Peyer's patch (tissue), 4 donors: ENCODE measurements at regions not wholly inside any gene's neighbourhood (a gene's known extent, or its start where the extent isn't known, plus 50 kb on each side); places are given as distances from the start of the nearest gene placed in this dataset.

Source experiments
- DNase-seq, 3 donors: peaks; one replicate each; pipeline ENCODE4 v3.0.0-alpha.2; 2017 to 2019
- H3K27ac ChIP-seq, 4 donors: fragments of 200-600 bp; sonication (generic); one replicate each; pipeline ENCODE4 v1.5.1; 2016 to 2019
- H3K27me3 ChIP-seq, 2 donors: fragments of 200-600 bp; sonication (generic); one replicate each; pipeline ENCODE4 v1.5.1; 2019
- H3K36me3 ChIP-seq, 3 donors: fragments of 200-600 bp; sonication (generic); one replicate each; pipeline ENCODE4 v1.5.1; 2016 to 2019
- H3K4me1 ChIP-seq, 4 donors: fragments of 200-600 bp; sonication (generic); one replicate each; pipeline ENCODE4 v1.5.1; 2016 to 2019
- H3K4me3 ChIP-seq, 4 donors: fragments of 200-600 bp; sonication (generic); 1 replicate in 3 of 4; 2 replicates in 1 of 4; pipeline ENCODE4 v1.5.1; 2016 to 2019; ENCODE audit warnings: mild to moderate bottlenecking in 1 of 4
- H3K9me3 ChIP-seq, 4 donors: fragments of 200-600 bp; sonication (generic); one replicate each; pipeline ENCODE4 v1.5.1; 2016 to 2019; ENCODE audit warnings: mild to moderate bottlenecking in 1 of 4
- POLR2A ChIP-seq, 2 donors: fragments of 450-650 bp; IDR thresholded peaks; one replicate each; pipeline ENCODE4 v1.5.1; 2017; ENCODE audit warnings: antibody characterized with exemption in 2 of 2, mild to moderate bottlenecking in 2 of 2, moderate library complexity in 2 of 2
- TF ChIP-seq, protein P1 (sequence below), 6 experiments: fragments of 450-650 bp in 4 of 6; fragments of 200-600 bp in 2 of 6; sonication (generic) in 1 of 6; IDR thresholded peaks; one replicate each; pipeline ENCODE4 v1.5.1; 2017 to 2019; ENCODE audit warnings: antibody characterized with exemption in 6 of 6, mild to moderate bottlenecking in 3 of 6, moderate library complexity in 1 of 6

DNA sequence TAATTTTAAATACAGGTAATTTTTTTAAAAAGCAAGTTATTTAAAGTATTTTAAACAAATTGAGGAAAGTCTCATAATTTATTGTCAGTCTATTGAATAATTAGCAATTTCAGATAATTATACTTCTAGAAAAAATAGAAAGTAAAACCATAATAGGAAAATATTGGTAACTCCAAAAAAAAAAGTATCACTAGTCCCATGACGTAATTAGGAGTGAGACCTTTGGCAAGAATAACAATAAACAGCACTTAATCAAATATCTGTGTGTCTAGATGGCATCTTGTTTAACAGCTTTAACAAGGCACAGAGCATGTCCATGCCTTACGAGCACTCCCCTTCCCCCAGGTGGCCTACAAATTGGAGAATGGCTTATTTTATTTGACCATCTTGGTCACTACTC, 1683.6 kb upstream of the AGA start:
- TF ChIP-seq, protein P1, sequence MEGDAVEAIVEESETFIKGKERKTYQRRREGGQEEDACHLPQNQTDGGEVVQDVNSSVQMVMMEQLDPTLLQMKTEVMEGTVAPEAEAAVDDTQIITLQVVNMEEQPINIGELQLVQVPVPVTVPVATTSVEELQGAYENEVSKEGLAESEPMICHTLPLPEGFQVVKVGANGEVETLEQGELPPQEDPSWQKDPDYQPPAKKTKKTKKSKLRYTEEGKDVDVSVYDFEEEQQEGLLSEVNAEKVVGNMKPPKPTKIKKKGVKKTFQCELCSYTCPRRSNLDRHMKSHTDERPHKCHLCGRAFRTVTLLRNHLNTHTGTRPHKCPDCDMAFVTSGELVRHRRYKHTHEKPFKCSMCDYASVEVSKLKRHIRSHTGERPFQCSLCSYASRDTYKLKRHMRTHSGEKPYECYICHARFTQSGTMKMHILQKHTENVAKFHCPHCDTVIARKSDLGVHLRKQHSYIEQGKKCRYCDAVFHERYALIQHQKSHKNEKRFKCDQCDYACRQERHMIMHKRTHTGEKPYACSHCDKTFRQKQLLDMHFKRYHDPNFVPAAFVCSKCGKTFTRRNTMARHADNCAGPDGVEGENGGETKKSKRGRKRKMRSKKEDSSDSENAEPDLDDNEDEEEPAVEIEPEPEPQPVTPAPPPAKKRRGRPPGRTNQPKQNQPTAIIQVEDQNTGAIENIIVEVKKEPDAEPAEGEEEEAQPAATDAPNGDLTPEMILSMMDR (IDR thresholded peaks at IDR 0.05), result no peak
- no peak for TF ChIP-seq POLR2A (IDR thresholded peaks at IDR 0.05)
- Histone ChIP-seq H3K27me3 (no peaks in the 10 kb centered on the region), H3K36me3 (no peaks in the 10 kb centered on the region), H3K27ac (no peak overlapping the region), H3K9me3 (no peaks in the 10 kb centered on the region), H3K4me1 (no peaks in the 10 kb centered on the region), H3K4me3 (no peak overlapping the region)
- no peak for DNase-seq

DNA sequence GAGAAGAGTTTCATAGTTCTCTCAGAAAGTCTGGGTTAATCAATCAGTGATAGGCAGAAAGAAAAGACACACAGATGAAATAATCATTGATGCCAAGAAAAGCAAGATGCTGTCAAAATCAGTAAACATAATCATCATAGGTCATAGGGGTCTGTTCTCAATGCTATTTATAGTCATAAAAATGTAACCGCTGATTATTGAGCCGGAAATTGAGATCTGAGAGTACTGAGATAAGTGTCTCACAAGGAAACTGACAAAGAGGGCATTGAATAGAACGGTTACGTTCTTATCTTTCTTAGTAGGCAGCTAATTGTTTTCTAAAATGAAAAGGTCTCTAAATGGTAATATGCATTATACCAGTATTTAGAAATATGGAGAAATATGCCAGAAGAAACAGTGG, 1686.1 kb upstream of the AGA start:
- Histone ChIP-seq H3K4me3 (no peak overlapping the region), H3K4me1 (no peaks in the 10 kb centered on the region), H3K36me3 (no peaks in the 10 kb centered on the region), H3K9me3 (no peaks in the 10 kb centered on the region), H3K27ac (no peak overlapping the region), H3K27me3 (no peaks in the 10 kb centered on the region)
- DNase-seq, result no peak
- TF ChIP-seq POLR2A (IDR thresholded peaks at IDR 0.05), result no peak
- TF ChIP-seq, protein P1 (IDR thresholded peaks at IDR 0.05), result no peak

DNA sequence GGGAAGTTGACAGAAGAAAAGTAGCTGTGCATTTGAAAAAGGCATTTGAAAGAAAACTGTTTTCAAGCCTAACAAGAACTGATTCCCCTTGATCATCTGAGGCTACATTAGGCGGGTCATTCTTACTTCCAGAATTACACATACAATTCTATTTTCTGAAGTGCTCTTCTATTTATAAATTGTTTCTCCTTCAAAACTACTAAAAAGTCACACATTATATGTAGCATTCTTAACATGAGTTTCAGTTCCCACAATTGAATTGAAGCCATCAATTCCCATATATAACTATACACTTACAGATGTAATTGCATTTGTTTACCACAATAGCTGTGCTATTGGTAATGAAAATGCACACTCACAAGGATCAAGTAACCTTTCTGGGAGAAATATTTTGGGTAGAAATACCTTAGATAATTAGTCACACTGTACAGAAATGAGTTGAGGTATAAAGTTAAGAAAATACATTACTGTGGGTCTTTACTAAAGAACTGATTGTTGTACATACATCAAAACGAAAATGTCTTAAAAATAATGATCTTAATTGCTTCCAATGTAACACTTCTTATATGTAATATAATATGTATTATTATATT, 1688.0 kb upstream of the AGA start:
- Histone ChIP-seq H3K9me3 (no peaks in the 10 kb centered on the region), H3K36me3 (no peaks in the 10 kb centered on the region), H3K27ac (no peak overlapping the region), H3K4me3 (no peak overlapping the region), H3K4me1 (no peaks in the 10 kb centered on the region), H3K27me3 (no peaks in the 10 kb centered on the region)
- TF ChIP-seq POLR2A (IDR thresholded peaks at IDR 0.05), result no peak
- TF ChIP-seq, protein P1 (IDR thresholded peaks at IDR 0.05), result no peak
- DNase-seq, result no peak

DNA sequence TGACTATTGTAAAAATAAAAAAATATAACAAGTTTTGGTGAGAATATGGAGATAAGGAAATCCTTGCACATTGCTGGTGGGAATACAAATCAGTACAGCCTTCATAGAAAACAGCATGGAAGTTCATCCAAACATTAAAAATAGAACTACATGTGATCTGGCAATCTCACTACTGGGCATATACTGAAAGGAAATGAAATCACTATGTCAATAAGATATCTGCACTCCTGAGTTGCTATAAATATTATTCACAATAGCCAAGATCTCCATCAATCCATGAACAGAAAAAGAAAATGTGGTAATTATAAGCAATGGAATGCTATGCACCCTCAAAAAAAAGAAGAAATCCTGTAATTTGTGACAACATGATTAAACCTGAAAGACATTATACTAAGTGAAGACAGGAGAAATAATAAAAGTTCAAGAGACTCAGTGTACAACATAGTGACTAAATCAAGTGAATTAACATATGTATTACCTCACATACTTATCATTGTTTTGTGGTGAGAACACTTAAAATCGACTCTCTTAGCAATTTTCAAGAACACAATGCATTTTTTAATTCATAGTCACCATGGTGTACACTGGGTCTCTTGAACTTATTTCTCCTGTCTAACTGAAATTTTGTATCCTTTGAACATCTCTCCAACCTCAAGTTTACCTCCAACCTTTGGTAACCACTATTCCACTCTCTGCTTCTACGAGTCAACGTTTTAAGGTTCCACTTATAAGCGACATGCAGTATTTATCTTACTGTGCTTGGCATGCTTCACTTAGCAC, 1703.7 kb upstream of the AGA start:
- Histone ChIP-seq H3K9me3 (no peaks in the 10 kb centered on the region), H3K4me3 (no peak overlapping the region), H3K4me1 (no peaks in the 10 kb centered on the region), H3K27ac (no peak overlapping the region), H3K36me3 (no peaks in the 10 kb centered on the region), H3K27me3 (no peaks in the 10 kb centered on the region)
- TF ChIP-seq POLR2A (IDR thresholded peaks at IDR 0.05), result no peak
- TF ChIP-seq, protein P1 (IDR thresholded peaks at IDR 0.05), result no peak
- DNase-seq, result no peak

DNA sequence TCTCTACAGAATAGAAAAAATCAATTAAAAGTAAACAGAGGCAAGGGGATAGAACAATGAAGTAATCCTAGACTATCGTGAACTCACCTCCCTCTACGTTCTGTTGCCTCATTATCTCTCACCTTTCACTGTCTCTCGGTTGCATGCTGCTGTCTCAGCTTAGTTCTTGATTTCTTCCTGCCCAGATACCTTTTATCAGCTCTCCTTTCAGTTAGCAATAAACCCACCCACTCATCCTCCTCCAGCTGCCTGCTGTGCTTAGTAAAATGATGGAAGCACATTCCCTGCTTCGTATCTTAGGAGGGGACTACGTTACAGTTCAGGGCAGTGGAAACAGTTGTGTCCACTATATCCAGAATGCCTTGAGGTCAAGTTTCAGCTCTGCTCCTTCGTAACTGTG, 1709.5 kb upstream of the AGA start:
- TF ChIP-seq, protein P1 (IDR thresholded peaks at IDR 0.05), result no peak
- no peak for TF ChIP-seq POLR2A (IDR thresholded peaks at IDR 0.05)
- H3K4me3 ChIP-seq, result no peak overlapping the region
- no peaks in the 10 kb centered on the region for H3K36me3 ChIP-seq
- DNase-seq, result no peak
- no peaks in the 10 kb centered on the region for H3K4me1 ChIP-seq
- H3K9me3 ChIP-seq, result no peaks in the 10 kb centered on the region
- H3K27me3 ChIP-seq, result no peaks in the 10 kb centered on the region
- H3K27ac ChIP-seq, result no peak overlapping the region
